ENCODE measurements at regions not wholly inside any gene's neighbourhood (a gene's known extent, or its start where the extent isn't known, plus 50 kb on each side); places are given as distances from the start of the nearest gene placed in this dataset.

DNA sequence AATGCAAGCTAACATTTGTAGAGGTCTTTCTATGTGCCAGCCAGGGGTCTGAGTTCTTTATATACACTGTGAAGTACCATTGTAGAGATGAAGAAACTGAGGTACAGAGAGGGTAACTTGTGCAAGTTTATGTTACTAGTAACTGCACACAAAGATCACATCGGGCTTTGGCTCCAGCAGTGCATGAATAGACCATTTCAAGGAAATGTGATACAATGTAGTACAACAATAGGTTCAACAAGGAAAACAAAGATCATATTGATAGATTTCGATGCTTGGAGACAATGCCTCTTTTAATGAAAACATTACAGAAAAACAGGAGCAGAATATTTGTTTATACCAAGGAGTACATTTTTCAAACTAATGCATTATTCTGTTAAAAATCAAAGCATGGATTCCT is 115.3 kb downstream of the POLR2M start:
- in situ Hi-C loops (cut with HindIII; ENCODE audit: low sequenced_read_pairs), result no loop called here

DNA sequence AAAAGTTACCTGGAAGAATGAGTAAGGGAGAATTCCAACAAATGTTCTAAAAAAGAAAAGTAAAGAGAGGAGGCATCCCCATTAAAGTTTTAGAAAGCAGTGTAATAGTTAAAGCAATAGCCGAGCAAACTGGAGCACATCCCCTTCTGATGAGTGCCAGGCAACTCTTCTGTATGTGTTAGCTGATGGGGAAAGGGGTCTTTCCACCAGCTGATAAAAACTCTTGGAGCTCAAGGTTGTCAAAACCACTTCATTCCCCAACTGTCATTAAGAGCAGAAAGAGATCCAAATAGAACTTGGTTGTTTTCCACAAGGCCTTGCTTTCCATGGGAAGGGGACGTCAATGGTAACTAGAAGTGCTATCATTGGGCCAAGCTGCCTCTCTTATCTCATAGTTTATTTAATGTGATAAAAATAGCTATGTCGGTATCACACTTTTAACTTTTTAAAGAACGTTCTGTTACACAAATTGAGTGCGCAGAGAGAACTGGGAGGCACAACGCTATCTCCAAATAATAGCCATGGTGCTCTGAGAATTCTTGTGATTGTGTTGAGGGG is 116.9 kb downstream of the POLR2M start:
- in situ Hi-C loops (cut with HindIII; ENCODE audit: low sequenced_read_pairs), result no loop called here

DNA sequence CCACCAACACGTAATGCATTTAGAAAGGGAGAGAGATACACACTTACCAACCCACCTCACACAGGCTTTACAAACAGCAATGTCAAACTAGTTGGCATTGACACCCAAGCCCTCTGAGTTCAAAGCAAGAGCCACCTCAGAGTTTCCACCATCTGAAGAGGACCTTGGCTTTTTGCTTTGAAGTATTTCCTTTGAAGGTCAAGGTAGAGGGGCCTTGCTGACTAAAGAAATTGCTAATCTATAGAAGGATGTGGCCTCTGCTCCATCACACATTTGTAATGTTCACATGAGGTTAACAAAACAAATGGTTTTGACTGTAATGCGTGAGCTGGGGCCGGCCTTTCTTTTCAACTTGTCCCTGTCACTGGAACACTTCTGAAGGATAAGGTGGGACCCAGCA is 117.7 kb downstream of the POLR2M start:
- in situ Hi-C loops (cut with HindIII; ENCODE audit: low sequenced_read_pairs), result no loop called here

DNA sequence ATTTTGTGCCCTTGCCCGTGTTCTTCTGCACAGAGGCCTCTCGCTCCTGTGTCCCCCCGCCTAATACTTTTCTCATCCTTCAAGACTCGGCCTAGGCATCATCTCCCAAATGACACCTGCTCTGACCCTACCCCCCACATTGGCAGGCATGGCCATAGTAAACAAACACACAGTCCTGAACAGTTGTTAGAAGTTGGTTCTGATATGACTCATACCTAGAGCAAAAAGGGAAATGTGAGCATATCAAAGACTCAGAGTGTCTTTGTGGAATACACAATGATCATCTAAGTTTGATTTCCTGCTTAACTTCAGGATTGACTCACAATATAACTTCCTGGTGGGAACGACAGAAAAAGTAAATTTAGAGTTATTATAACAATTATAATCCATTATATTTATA is 120.5 kb downstream of the POLR2M start:
- in situ Hi-C loops (cut with HindIII; ENCODE audit: low sequenced_read_pairs), result no loop called here

DNA sequence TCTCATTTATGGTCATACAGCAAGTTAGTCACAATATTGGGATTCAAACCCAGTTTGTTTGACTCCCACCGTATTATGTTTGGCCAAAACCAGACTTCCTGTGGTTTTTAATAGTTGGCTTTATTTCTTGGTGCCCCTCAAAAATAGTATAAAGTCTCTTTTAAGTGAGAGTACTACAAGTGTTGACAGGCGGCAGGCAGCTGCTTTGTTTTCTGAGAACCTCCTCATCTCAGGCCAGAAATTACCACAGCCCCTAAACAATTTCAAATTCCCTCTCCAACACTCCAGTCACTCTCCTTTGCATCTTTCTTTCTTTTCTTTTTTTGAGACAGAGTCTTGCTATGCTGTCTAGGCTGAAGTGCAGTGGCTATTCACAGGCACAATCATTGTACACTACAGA is 121.5 kb downstream of the POLR2M start:
- in situ Hi-C loops (cut with HindIII; ENCODE audit: low sequenced_read_pairs), result no loop called here

DNA sequence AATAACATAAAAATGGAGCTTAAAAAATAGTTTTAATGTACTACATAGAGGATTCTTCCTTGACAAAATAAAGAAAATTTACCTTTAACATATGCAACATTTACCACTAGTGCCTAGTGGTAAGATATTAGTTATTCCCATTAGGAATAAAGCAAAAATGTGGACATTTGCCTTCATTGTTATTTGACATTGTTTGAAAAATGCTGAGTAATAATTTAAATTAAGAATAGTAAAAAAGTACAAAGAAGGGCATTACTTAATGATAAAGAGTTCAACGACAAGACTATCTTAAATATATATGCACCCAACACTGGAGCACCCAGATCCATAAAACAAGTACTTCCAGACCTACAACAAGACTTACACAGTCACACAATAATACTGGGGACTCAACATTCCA is 125.7 kb downstream of the POLR2M start:
- in situ Hi-C loops (cut with HindIII; ENCODE audit: low sequenced_read_pairs), result no loop called here

DNA sequence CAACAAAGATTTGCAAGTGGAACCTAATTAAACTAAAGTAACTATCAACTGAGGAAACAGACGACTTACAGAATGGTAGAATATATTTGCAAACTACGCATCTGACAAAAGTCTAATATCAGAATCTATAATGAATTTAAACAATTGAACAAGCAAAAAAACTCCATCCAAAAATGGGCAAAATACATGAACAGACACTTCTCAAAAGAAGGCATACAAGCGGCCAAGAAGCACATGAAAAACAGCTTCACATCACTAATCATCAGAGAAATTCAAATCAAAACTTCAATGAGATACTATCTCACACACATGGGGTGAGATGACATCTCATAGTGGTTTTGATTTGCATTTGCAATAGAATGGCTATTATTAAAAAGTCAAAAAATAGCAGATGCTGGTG is 128.6 kb downstream of the POLR2M start:
- in situ Hi-C loops (cut with HindIII; ENCODE audit: low sequenced_read_pairs), result no loop called here

DNA sequence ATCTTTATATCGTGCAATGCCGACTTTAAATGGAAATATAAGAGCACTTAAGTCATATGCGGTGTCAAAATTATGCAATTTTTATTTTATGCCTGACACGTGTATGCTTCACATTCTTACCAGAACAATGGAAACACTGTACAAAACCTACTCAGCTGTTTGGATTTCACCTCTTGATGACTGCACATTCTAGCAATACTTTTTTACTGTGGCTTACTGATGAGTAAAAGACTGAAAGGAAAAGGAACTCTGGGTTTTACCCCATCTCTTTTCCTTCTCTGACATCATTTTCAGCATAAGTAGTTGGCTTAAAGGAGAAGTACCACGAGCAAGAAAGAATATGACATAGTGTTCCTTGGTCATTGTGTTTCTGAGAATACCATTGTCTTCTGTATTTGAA is 142.8 kb downstream of the POLR2M start:
- in situ Hi-C loops (cut with HindIII; ENCODE audit: low sequenced_read_pairs), result no loop called here

DNA sequence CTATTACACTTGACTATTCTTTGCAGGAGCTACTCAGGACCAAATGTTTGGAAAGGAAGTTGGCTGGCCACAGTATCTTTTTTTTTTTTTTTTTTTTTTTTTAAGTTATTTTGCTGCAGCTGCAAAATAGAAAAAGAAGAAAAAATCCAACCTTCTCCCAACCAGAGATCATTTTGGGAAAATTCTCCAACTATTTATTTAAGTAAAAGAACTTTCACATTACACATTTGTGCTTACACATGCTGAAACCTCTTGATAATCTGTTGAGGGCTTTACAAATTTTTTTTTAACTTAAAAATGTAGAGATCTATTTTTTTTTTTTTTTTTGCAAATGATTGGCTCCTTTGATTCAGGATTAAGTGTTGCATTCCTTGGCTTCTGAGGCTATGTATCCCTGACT is 148.0 kb downstream of the POLR2M start:
- in situ Hi-C loops (cut with HindIII; ENCODE audit: low sequenced_read_pairs), result no loop called here

DNA sequence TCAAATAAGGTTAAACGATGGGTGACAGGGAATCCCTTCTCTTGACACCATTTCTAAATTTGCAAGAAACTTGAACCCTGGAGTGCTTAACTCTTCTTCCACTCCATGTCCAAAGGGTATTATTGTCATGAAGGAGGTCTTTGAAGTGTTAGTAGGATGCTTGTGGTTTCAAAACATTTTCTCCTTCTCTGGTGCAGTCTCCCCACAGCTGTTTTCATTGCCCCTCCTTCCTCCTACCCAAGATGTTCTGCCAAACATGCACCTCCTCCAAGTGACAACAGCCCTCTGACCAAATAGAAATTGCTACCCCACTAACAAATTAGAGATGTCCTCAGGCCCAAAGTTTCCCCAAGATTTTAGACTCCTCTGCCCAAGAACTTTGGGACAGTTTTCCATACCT is 151.4 kb downstream of the POLR2M start:
- in situ Hi-C loops (cut with HindIII; ENCODE audit: low sequenced_read_pairs), result no loop called here

DNA sequence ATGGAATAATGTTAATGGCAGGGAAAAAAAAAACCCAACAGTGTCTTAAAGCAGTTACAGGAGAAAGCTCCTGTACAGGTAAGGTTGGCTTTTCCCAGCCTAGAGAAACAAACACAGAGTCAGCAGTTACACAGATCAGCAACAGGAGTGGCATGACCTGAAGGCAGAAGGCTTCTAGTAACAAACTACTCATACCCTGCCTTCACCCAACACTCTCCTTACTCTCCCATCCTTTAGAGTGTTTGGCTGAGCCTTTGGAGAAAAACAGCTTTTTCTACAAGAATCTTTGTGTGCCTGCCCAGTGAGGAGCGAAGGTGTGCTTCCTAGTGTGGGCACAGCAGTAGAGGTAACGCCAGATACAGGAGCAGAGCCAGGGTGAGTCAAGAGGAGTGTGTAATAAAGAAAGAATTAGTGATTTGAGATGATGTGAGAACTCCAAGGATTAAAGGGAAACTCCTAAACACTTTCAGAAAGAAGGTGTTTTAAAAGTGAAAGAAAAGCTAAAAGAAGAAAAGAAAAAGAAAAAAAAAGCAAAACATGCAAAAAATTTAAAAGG is 152.7 kb downstream of the POLR2M start:
- in situ Hi-C loops (cut with HindIII; ENCODE audit: low sequenced_read_pairs), result no loop called here

DNA sequence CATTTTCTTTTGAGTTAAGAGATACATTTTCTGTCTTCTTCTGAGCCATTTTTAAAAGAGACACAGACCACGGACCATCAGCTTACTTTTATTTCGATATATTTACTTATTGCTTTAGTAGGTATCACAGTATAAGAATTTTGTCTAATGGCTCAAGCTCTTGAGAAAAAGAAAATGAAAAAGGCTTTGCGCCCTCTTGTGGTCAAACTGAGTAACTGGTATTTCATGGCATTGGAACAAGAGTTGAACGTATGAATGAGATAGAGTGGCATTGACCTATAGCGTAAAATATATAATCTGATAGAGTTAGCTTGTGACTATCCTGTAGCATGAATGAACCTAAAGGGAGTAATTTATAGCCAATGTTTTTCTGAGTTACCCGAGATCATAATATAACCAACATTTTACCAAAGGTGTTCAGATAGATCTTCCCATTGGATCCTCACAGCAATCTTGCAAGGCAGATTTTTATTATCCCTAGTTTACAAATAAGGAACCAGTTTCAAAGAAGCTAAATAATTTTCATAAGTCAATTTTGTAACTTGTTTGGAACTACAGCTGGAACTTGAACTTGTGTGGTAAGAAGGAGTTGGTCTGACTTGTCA is 154.6 kb downstream of the POLR2M start:
- in situ Hi-C loops (cut with HindIII; ENCODE audit: low sequenced_read_pairs), result loop anchor here (10.0 kb wide), 1 partner anchor 286 kb away; no protein-coding TSS in a partner anchor

DNA sequence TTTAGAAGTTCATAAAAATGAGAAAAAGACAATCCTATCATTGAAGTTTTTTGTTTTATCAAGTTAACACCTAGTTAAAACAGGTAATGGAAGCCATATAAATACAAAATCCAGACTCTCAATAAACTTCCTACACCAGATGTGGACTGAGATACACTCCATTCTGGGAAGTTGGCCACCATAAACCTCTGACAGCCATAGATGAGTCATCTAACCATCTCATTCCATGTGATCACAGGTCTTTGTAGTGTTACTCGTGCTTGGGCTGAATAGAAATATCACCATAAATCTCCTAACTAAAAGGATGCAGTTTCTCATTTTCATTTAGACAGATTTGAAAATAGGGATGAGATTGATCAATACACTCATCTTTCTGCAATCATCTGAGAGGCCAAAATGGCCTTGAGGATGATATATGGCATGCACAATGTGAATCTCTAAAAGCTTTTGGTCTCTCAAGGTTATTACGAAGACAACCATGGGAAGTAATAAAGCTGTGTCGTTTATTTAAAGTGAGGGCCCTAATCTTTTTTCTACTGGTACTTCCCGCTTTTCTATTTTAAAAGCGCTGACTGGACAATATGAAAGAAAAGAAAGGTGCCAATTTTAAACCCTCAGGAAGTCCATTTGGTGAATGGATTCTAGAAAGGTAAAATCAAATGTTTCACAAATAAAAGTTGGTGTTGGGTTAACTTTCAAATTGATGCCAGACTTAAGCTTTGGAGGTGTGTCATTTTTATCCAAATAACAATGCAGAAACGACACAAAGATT is 155.5 kb downstream of the POLR2M start:
- in situ Hi-C loops (cut with HindIII; ENCODE audit: low sequenced_read_pairs), result loop anchor here (10.0 kb wide), 1 partner anchor 287 kb away; no protein-coding TSS in a partner anchor

DNA sequence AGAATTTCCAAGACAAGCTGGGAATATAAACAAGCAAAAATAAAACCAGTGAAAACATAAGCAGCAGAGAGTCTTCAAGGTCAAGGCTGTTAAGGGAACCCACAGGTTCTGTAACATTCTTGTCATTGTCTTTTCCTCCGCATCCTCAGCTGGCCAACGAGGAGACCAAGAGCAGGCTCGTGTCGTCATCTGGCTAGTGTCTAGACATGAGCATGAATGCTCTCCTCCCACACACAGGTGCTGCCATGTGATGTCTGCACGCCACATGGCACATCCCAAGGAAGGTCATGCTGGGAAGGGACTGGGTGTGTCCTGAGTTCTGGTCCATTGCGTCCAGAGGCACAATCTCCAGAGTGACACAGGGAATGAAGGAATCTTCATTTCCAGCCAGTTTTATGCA is 156.2 kb downstream of the POLR2M start:
- in situ Hi-C loops (cut with HindIII; ENCODE audit: low sequenced_read_pairs), result loop anchor here (10.0 kb wide), 1 partner anchor 288 kb away; no protein-coding TSS in a partner anchor

DNA sequence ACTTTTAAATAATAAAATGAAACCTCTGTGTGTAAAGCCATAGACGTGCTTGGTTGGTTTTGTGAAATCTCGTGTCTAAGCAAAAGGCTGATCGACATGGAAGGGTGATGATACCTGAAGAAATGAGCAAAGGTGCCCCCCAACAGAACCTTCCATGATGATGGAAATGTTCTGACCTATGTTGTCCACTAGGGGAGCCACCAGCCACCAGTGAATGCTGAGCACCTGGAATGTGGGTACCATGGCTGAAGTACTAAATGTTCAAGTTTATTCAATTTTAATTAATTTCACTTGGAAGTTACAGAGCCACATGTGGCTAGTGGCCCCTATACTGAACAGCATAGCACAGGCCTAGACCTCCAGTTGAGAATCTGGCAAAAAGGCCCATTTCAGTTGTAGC is 158.8 kb downstream of the POLR2M start:
- in situ Hi-C loops (cut with HindIII; ENCODE audit: low sequenced_read_pairs), result loop anchor here (5.0 to 10.0 kb wide), 2 partner anchors 73 to 290 kb away; no protein-coding TSS in a partner anchor

DNA sequence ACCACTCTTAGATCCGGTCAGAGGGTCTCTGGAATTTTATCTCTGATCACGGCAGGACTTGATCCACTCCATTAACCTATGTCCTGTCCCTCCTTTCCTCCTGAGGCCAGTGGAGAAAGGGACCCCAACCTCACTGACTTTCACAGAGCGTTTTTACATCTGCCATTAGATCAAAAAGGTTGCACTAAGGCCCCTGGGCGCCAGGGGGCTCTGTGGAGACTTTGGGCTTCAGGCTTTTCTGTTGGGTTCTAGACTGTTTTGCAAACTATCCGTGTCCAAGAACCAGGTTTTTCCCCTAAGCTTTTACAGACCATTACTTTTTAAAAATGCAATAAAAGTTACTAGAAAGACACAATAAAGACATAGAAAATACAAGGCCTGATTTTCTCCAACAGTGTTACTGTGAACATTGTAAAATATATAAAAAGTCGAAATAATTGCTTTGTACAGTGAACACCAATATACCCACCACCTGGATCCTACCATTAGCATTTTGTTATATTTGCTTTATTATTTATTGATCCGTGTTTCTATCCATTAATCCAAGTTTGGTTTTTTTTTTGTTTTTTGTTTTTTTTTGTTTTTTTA is 159.7 kb downstream of the POLR2M start:
- in situ Hi-C loops (cut with HindIII; ENCODE audit: low sequenced_read_pairs), result loop anchor here (5.0 to 10.0 kb wide), 2 partner anchors 74 to 291 kb away; no protein-coding TSS in a partner anchor

DNA sequence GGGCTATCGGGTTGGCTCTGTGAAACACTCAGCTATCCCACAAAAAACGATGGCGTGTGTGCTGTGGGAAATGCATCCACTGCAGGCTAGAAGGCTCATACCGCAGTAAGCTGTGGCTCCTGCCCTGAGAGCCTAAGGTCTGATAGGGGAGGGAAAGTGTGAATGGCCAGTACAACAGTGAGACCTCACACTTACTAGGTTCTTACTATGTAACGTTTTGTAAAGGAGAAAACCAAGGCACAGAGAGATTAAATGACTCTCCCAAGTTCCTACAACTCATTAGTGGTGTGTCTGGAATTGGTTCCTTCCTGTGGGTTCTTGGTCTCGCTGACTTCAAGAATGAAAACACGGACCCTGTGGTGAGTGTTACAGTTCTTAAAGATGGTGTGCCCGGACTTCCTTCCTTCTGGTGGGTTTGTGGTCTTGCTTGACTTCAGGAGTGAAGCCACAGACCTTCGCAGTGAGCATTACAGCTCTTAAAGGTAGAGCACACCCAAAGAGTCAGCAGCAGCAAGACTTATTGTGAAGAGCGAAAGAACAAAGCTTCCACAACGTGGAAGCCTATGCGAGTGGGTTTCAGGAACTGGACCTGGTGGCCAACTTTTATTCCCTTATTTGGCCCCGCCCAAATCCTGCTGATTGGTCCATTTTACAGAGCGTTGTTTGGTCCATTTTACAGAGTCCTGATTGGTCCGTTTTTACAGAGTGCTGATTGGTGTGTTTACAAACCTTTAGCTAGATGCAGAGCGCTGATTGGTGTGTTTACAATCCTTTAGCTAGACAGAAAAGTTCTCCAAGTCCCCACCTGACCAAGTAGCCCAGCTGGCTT is 161.7 kb downstream of the POLR2M start:
- in situ Hi-C loops (cut with HindIII; ENCODE audit: low sequenced_read_pairs), result loop anchor here (5.0 to 10.0 kb wide), 2 partner anchors 76 to 293 kb away; no protein-coding TSS in a partner anchor

DNA sequence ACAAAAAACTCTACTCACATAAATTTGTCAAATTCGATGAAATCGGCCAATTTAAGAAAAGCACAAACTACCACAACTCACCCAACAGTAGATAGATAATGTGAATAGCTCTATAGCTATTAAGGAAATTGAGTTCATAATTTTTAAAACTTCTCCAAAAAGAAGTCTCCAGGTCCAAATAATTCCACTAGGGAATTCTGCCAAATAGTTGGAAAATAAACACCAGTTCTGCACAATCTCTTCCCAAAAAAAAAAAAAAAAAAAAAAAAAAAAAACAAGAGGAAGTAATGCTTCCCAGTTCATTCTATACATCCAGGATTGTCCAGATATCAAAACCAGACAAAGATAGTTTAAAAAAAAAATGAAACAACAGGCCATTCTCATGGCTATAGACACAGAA is 164.2 kb downstream of the POLR2M start:
- in situ Hi-C loops (cut with HindIII; ENCODE audit: low sequenced_read_pairs), result no loop called here

DNA sequence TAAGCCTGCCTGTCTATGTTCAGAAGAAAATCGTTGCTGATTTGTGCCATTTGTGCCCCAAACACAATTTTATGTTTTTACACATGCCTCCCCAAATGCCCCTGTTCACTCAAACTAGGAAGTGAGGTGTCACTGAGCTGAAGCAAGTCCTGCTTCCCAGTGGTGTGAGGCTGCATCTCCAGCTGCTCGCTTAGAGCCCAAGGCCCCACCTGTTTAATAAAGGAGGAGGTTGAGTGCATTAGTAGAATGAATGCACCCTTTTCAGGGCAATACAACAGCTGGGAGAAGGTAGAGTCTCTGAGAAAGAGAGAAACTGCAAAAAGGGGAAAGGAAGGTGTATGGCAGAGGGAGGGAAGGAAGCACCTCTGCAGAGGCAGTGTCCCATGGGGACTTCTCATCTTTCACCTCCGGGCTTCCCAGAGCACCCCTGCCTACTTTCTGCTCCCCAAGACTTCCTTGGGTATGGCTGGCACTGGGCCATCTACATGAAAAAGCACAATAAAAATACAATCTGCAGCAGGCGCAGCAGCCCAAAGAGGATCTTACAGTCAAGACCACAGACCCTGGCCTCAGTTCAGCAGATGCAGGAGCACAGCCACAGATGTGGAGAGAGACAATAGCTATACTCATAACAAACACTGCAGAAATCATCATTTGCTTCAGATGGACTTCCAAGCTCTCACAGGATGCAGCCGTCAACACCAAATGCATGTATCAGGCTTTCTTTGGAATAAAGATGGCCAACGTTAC is 165.9 kb downstream of the POLR2M start:
- in situ Hi-C loops (cut with HindIII; ENCODE audit: low sequenced_read_pairs), result no loop called here
